Liver (tissue), 8 donors: ENCODE measurements at regions not wholly inside any gene's neighbourhood (a gene's known extent, or its start where the extent isn't known, plus 50 kb on each side); places are given as distances from the start of the nearest gene placed in this dataset.

Source experiments
- DNase-seq: peaks from one replicate; pipeline ENCODE4 v3.0.0-alpha.2; 2017; ENCODE audit warnings: low spot score
- H3K27ac ChIP-seq, 2 donors: one replicate each; pipeline ENCODE4 v1.7.0; 2013; ENCODE audit warnings: inconsistent platforms in 2 of 2, low read length in 2 of 2, control low read depth in 1 of 2, low read depth in 1 of 2, mild to moderate bottlenecking in 1 of 2
- H3K27me3 ChIP-seq, 4 donors: one replicate each; pipeline versions ENCODE4 v1.6.1 to v1.7.0; 2013; ENCODE audit warnings: low read length in 3 of 4, inconsistent platforms in 1 of 4, mild to moderate bottlenecking in 1 of 4, moderate library complexity in 1 of 4; ENCODE audit not compliant: control insufficient read depth in 4 of 4, insufficient read depth in 4 of 4
- H3K36me3 ChIP-seq, 4 donors: one replicate each; pipeline versions ENCODE4 v1.6.1 to v1.7.0; 2013; ENCODE audit warnings: low read length in 3 of 4, mild to moderate bottlenecking in 3 of 4, low read depth in 1 of 4, moderate library complexity in 1 of 4; ENCODE audit not compliant: control insufficient read depth in 4 of 4, insufficient read depth in 3 of 4
- H3K4me1 ChIP-seq, 4 donors: one replicate each; pipeline versions ENCODE4 v1.6.1 to v1.7.0; 2013; ENCODE audit warnings: low read length in 3 of 4, mild to moderate bottlenecking in 3 of 4, moderate library complexity in 1 of 4; ENCODE audit not compliant: control insufficient read depth in 4 of 4, insufficient read depth in 4 of 4
- H3K4me3 ChIP-seq, 3 donors: one replicate each; pipeline versions ENCODE4 v1.6.1 to v1.7.0; 2013; ENCODE audit warnings: low read length in 3 of 3, control low read depth in 1 of 3, low read depth in 1 of 3, mild to moderate bottlenecking in 1 of 3
- H3K9ac ChIP-seq, 2 donors: one replicate each; pipeline ENCODE4 v1.7.0; 2013; ENCODE audit warnings: low read length in 2 of 2, mild to moderate bottlenecking in 2 of 2, moderate library complexity in 2 of 2, control low read depth in 1 of 2, low read depth in 1 of 2
- H3K9me3 ChIP-seq, 4 donors: one replicate each; pipeline versions ENCODE4 v1.6.1 to v1.7.0; 2013; ENCODE audit warnings: low read length in 3 of 4; ENCODE audit not compliant: control insufficient read depth in 4 of 4
- ATF3 ChIP-seq: IDR thresholded peaks from 2 replicates; pipeline ENCODE4 v1.6.1; 2016; ENCODE audit warnings: antibody characterized with exemption
- CTCF ChIP-seq: fragments of 150-350 bp; IDR thresholded peaks from 2 replicates; pipeline ENCODE4 v1.5.1; 2017; ENCODE audit warnings: improper control_type of control experiment, low read depth, low read length; ENCODE audit not compliant: missing input control
- FOXA1 ChIP-seq: IDR thresholded peaks from 2 replicates; pipeline ENCODE4 v1.6.1; 2016; ENCODE audit warnings: antibody characterized with exemption
- GABPA ChIP-seq, 2 donors: IDR thresholded peaks in 1 of 2; conservative IDR thresholded peaks in 1 of 2; 2 replicates each; pipeline ENCODE4 v1.6.1; 2016; ENCODE audit warnings: antibody characterized with exemption in 2 of 2, mild to moderate bottlenecking in 1 of 2, moderate library complexity in 1 of 2
- HNF4A ChIP-seq, 2 donors: conservative IDR thresholded peaks; 2 replicates each; pipeline ENCODE4 v1.6.1; 2016; ENCODE audit warnings: antibody characterized with exemption in 2 of 2, mild to moderate bottlenecking in 2 of 2
- HNF4G ChIP-seq: IDR thresholded peaks from 2 replicates; pipeline ENCODE4 v1.6.1; 2016; ENCODE audit warnings: antibody characterized with exemption
- NR2F2 ChIP-seq: IDR thresholded peaks from 2 replicates; pipeline ENCODE4 v1.6.1; 2016; ENCODE audit warnings: antibody characterized with exemption
- RAD21 ChIP-seq, 2 donors: IDR thresholded peaks; 2 replicates each; pipeline ENCODE4 v1.6.1; 2016; ENCODE audit warnings: antibody characterized with exemption in 2 of 2, mild to moderate bottlenecking in 2 of 2
- RXRA ChIP-seq, 2 donors: IDR thresholded peaks; 2 replicates each; pipeline ENCODE4 v1.6.1; 2017 to 2018; ENCODE audit warnings: antibody characterized with exemption in 2 of 2, mild to moderate bottlenecking in 1 of 2
- SP1 ChIP-seq: IDR thresholded peaks from 2 replicates; pipeline ENCODE4 v1.6.1; 2018; ENCODE audit warnings: antibody characterized with exemption, mild to moderate bottlenecking
- TAF1 ChIP-seq: conservative IDR thresholded peaks from 2 replicates; pipeline ENCODE4 v1.6.1; 2016; ENCODE audit warnings: antibody characterized with exemption, mild to moderate bottlenecking
- ZBTB33 ChIP-seq: IDR thresholded peaks from 2 replicates; pipeline ENCODE4 v1.6.1; 2016; ENCODE audit warnings: antibody characterized with exemption
- WGBS: extraction: QIAGEN DNeasy Blood & Tissue Kit; methylation state at CpG from one replicate; pipeline ENCODE4 v1.1.7; 2013; 5-methylcytosine and 5-hydroxymethylcytosine counted together
- donor health status: healthy.
- donor health status: healthy.
- donor health status: healthy.
- donor health status: healthy.
- donor health status: healthy.

- Histone ChIP-seq H3K9ac (no peak overlapping the region), H3K4me1 (peaks cover 0 to 2% (median 0%) of the 10 kb centered on the region in 4 donors), H3K36me3 (no peaks in the 10 kb centered on the region), H3K27ac (no peak overlapping the region), H3K4me3 (no peak overlapping the region), H3K27me3 (no peaks in the 10 kb centered on the region), H3K9me3 (no peaks in the 10 kb centered on the region)
- 95% methylated on average over 3 of the region's 3 CpGs for WGBS
- no peak for DNase-seq
- TF ChIP-seq ATF3 (no peak), FOXA1 (no peak), ZBTB33 (no peak), SP1 (no peak)
These were observed 275.8 kb upstream of the MAF start for GRCh38 chr16:79876332-79876730.

GRCh38 chr16:79874391-79874790 lies 273.9 kb upstream of the MAF start:
- H3K4me3 ChIP-seq, result no peak overlapping the region
- peaks cover 0 to 2% (median 0%) of the 10 kb centered on the region in 4 donors for H3K4me1 ChIP-seq
- no peaks in the 10 kb centered on the region for H3K36me3 ChIP-seq
- no peaks in the 10 kb centered on the region for H3K9me3 ChIP-seq
- TF ChIP-seq HNF4G (no peak), RXRA (IDR thresholded peaks at IDR 0.05) (no peak)
- WGBS, result 89% methylated on average over 5 of the region's 5 CpGs
- no peaks in the 10 kb centered on the region for H3K27me3 ChIP-seq
- H3K9ac ChIP-seq, result no peak overlapping the region
- no peak overlapping the region for H3K27ac ChIP-seq
- no peak for DNase-seq

GRCh38 chr16:79873825-79874224 lies 273.3 kb upstream of the MAF start:
- no peaks in the 10 kb centered on the region for H3K27me3 ChIP-seq
- peaks cover 0 to 2% (median 0%) of the 10 kb centered on the region in 4 donors for H3K4me1 ChIP-seq
- H3K9me3 ChIP-seq, result no peaks in the 10 kb centered on the region
- no peak overlapping the region for H3K27ac ChIP-seq
- no peak for TF ChIP-seq ZBTB33
- no peak for TF ChIP-seq TAF1
- no peak for TF ChIP-seq ATF3
- TF ChIP-seq RXRA (IDR thresholded peaks at IDR 0.05), result no peak
- TF ChIP-seq HNF4G, result peak; percentile 9
- peak in 1 of 2 donors; percentile 61 for TF ChIP-seq HNF4A (conservative IDR thresholded peaks at IDR 0.05)
- TF ChIP-seq NR2F2, result no peak
- no peak for DNase-seq
- H3K4me3 ChIP-seq, result no peak overlapping the region
- H3K9ac ChIP-seq, result no peak overlapping the region
- H3K36me3 ChIP-seq, result no peaks in the 10 kb centered on the region
- 93% methylated on average over 5 of the region's 5 CpGs for WGBS

- Histone ChIP-seq H3K9me3 (no peaks in the 10 kb centered on the region), H3K4me3 (no peak overlapping the region), H3K9ac (no peak overlapping the region), H3K27ac (no peak overlapping the region), H3K27me3 (no peaks in the 10 kb centered on the region), H3K36me3 (no peaks in the 10 kb centered on the region), H3K4me1 (peaks cover 0 to 2% (median 0%) of the 10 kb centered on the region in 4 donors)
- no peak for DNase-seq
- 92% methylated on average over 6 of the region's 6 CpGs for WGBS
- TF ChIP-seq ZBTB33 (no peak), FOXA1 (no peak), GABPA (IDR thresholded peaks at IDR 0.05 in 1 of 2, conservative IDR thresholded peaks at IDR 0.05 in 1 of 2) (no peak), NR2F2 (no peak), RAD21 (IDR thresholded peaks at IDR 0.05) (no peak), CTCF (no peak)
These were observed 271.4 kb upstream of the MAF start for GRCh38 chr16:79871906-79872305.
